Esophagus squamous epithelium (tissue), 4 donors: ENCODE measurements at regions not wholly inside any gene's neighbourhood (a gene's known extent, or its start where the extent isn't known, plus 50 kb on each side); places are given as distances from the start of the nearest gene placed in this dataset.

Experiments
- CTCF ChIP-seq, 6 experiments: fragments of 450-650 bp in 4 of 6; fragments of 200-600 bp in 2 of 6; sonication (generic) in 2 of 6; IDR thresholded peaks; one replicate each; pipeline ENCODE4 v1.5.1; 2016 to 2019; ENCODE audit warnings: antibody characterized with exemption in 6 of 6, mild to moderate bottlenecking in 4 of 6, moderate library complexity in 4 of 6
- POLR2A ChIP-seq, 4 donors: fragments of 450-650 bp; IDR thresholded peaks; one replicate each; pipeline ENCODE4 v1.6.1; 2017; ENCODE audit warnings: antibody characterized with exemption in 4 of 4, mild to moderate bottlenecking in 4 of 4, moderate library complexity in 3 of 4

- TF ChIP-seq CTCF (IDR thresholded peaks at IDR 0.05) = no peak
- TF ChIP-seq POLR2A (IDR thresholded peaks at IDR 0.05) = no peak
These were observed 78.8 kb downstream of the NABP1 start for GRCh38 chr2:191756761-191757160.
